ENCODE measurements at regions not wholly inside any gene's neighbourhood (a gene's known extent, or its start where the extent isn't known, plus 50 kb on each side); places are given as distances from the start of the nearest gene placed in this dataset.

- Histone ChIP-seq H4K20me1 (ENCODE audit: insufficient read depth, low read length, poor library complexity, severe bottlenecking) (no peaks in the 10 kb centered on the region), H3K9me3 (ENCODE audit: insufficient read depth, low read depth, low read length) (no peaks in the 10 kb centered on the region), H3K4me2 (ENCODE audit: low read depth, low read length, poor library complexity, severe bottlenecking) (no peak overlapping the region), H3K4me3 (ENCODE audit: low read length, poor library complexity, severe bottlenecking) (no peak overlapping the region), H3K27me3 (ENCODE audit: insufficient read depth, low read length, poor library complexity, severe bottlenecking) (no peaks in the 10 kb centered on the region), H3K9ac (ENCODE audit: low read depth, low read length, poor library complexity, severe bottlenecking) (no peak overlapping the region), H3K9me2 (replicated peaks; ENCODE audit: low read depth, low read length) (no peaks in the 10 kb centered on the region), H3K4me1 (ENCODE audit: insufficient read depth, low read length, poor library complexity, severe bottlenecking) (no peaks in the 10 kb centered on the region), H3K36me3 (ENCODE audit: insufficient read depth, low read length) (no peaks in the 10 kb centered on the region), H3K79me2 (ENCODE audit: insufficient read depth, low read length) (no peaks in the 10 kb centered on the region), H3F3A (ENCODE audit: low read depth) (no peaks in the 10 kb centered on the region), H2AFZ (ENCODE audit: low read length) (no peak overlapping the region)
- TF ChIP-seq EZH2phosphoT487 (IDR thresholded peaks at IDR 0.05; ENCODE audit: borderline replicate concordance) (no peak), CTCF (conservative IDR thresholded peaks at IDR 0.05; ENCODE audit: low read length) (no peak)
These were observed 1947.2 kb downstream of the SUCLG1 start for GRCh38 chr2:82511894-82512293.

GRCh38 chr2:82508702-82509101 lies 1950.4 kb downstream of the SUCLG1 start:
- Histone ChIP-seq H3K27me3 (ENCODE audit: insufficient read depth, low read length, poor library complexity, severe bottlenecking) (no peaks in the 10 kb centered on the region), H4K20me1 (ENCODE audit: insufficient read depth, low read length, poor library complexity, severe bottlenecking) (no peaks in the 10 kb centered on the region), H3K9me2 (replicated peaks; ENCODE audit: low read depth, low read length) (no peaks in the 10 kb centered on the region), H3K4me1 (ENCODE audit: insufficient read depth, low read length, poor library complexity, severe bottlenecking) (no peaks in the 10 kb centered on the region), H3K4me3 (ENCODE audit: low read length, poor library complexity, severe bottlenecking) (no peak overlapping the region), H3F3A (ENCODE audit: low read depth) (no peaks in the 10 kb centered on the region), H3K9ac (ENCODE audit: low read depth, low read length, poor library complexity, severe bottlenecking) (no peak overlapping the region), H3K9me3 (ENCODE audit: insufficient read depth, low read depth, low read length) (no peaks in the 10 kb centered on the region), H3K36me3 (ENCODE audit: insufficient read depth, low read length) (no peaks in the 10 kb centered on the region), H3K79me2 (ENCODE audit: insufficient read depth, low read length) (no peaks in the 10 kb centered on the region), H3K4me2 (ENCODE audit: low read depth, low read length, poor library complexity, severe bottlenecking) (no peak overlapping the region), H2AFZ (ENCODE audit: low read length) (no peak overlapping the region)
- no peak for TF ChIP-seq EZH2phosphoT487 (IDR thresholded peaks at IDR 0.05; ENCODE audit: borderline replicate concordance)
- TF ChIP-seq CTCF (conservative IDR thresholded peaks at IDR 0.05; ENCODE audit: low read length) = no peak

- no peaks in the 10 kb centered on the region for H3K27me3 ChIP-seq (ENCODE audit: insufficient read depth, low read length, poor library complexity, severe bottlenecking)
- H3K4me3 ChIP-seq (ENCODE audit: low read length, poor library complexity, severe bottlenecking) = no peak overlapping the region
- H3K9ac ChIP-seq (ENCODE audit: low read depth, low read length, poor library complexity, severe bottlenecking) = no peak overlapping the region
- H3K4me2 ChIP-seq (ENCODE audit: low read depth, low read length, poor library complexity, severe bottlenecking) = no peak overlapping the region
- H4K20me1 ChIP-seq (ENCODE audit: insufficient read depth, low read length, poor library complexity, severe bottlenecking) = no peaks in the 10 kb centered on the region
- no peaks in the 10 kb centered on the region for H3K36me3 ChIP-seq (ENCODE audit: insufficient read depth, low read length)
- H3K79me2 ChIP-seq (ENCODE audit: insufficient read depth, low read length) = no peaks in the 10 kb centered on the region
- no peaks in the 10 kb centered on the region for H3K9me2 ChIP-seq (replicated peaks; ENCODE audit: low read depth, low read length)
- no peaks in the 10 kb centered on the region for H3F3A ChIP-seq (ENCODE audit: low read depth)
- no peak for TF ChIP-seq CTCF (conservative IDR thresholded peaks at IDR 0.05; ENCODE audit: low read length)
- no peaks in the 10 kb centered on the region for H3K9me3 ChIP-seq (ENCODE audit: insufficient read depth, low read depth, low read length)
- H2AFZ ChIP-seq (ENCODE audit: low read length) = no peak overlapping the region
- H3K4me1 ChIP-seq (ENCODE audit: insufficient read depth, low read length, poor library complexity, severe bottlenecking) = no peaks in the 10 kb centered on the region
These were observed 1951.4 kb downstream of the SUCLG1 start for GRCh38 chr2:82507657-82508056.

All from Loucy (cell line).